Chondrocyte (in vitro differentiated cells): ENCODE measurements at regions not wholly inside any gene's neighbourhood (a gene's known extent, or its start where the extent isn't known, plus 50 kb on each side); places are given as distances from the start of the nearest gene placed in this dataset.

Experiments
- DNase-seq: peaks from one replicate; pipeline ENCODE4 v3.0.0; 2021; ENCODE audit warnings: mixed read lengths, low spot score
- H3K27ac Mint-ChIP-seq: one replicate; pipeline ENCODE4 v1.8.0; 2021; ENCODE audit warnings: mild to moderate bottlenecking, moderate library complexity, mixed read lengths; ENCODE audit not compliant: unreplicated experiment
- H3K27me3 Mint-ChIP-seq: 2 replicates; pipeline ENCODE4 v1.8.0; 2021; ENCODE audit warnings: low read depth, mixed read lengths
- H3K36me3 Mint-ChIP-seq: 2 replicates; pipeline ENCODE4 v1.8.0; 2021; ENCODE audit warnings: low read depth, mixed read lengths
- H3K4me1 Mint-ChIP-seq: 2 replicates; pipeline ENCODE4 v1.8.0; 2021; ENCODE audit warnings: low read depth, mild to moderate bottlenecking, mixed read lengths
- H3K4me3 Mint-ChIP-seq: one replicate; pipeline ENCODE4 v1.8.0; 2021; ENCODE audit warnings: mild to moderate bottlenecking, moderate library complexity, mixed read lengths; ENCODE audit not compliant: unreplicated experiment
- H3K9me3 Mint-ChIP-seq: 2 replicates; pipeline ENCODE4 v1.8.0; 2021; ENCODE audit warnings: low read depth, mixed read lengths
- TF ChIP-seq, protein P1 (sequence below): fragments of 200-600 bp; sonication (generic); IDR thresholded peaks from 2 replicates; pipeline ENCODE4 v1.5.0; 2021; ENCODE audit warnings: antibody characterized with exemption, mild to moderate bottlenecking, moderate library complexity

DNA sequence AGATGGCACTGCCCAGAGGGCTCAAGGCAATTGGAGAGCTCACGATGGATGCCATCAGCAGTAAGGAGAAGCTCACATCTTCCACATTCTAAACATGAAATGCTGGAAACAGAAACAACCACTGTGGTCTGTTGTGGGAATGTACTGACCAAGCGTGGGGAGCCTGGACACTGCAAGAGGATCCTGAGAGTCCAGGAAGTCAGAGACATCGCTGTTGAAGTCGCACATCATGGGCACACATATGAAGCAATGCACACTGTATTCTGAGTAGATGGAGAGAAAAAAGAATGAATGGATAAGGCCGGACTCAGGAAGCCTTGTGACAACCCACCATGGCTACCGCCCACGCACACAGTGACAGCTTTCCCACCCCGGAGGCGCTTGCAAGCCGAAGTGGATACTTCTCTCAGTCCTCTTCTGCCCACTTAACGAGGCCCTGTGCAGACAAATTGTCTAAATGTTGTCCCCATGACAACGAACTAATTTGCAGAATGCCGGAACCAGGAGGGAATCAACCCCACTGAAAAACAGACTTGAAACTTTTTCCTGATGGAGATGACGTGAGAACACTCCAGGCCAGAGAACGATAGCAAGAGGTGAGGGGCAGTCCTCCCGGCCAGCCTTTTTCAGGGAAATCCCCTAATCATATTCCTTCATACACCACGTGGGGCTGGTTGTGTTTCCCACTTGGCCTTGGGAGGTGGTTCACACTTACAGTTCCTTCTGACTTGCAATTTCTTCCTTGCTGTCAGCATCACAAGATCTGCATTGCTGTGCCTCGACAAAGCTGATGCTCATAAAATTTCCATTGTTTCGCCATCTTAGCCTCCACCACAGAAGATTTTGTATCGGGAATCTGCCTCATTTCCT is 109.6 kb upstream of the SERP2 start:
- Mint-ChIP-seq H3K9me3 (no peaks in the 10 kb centered on the region), H3K4me1 (peaks cover 46% of the 10 kb centered on the region), H3K27ac (no peak overlapping the region), H3K36me3 (no peaks in the 10 kb centered on the region), H3K27me3 (no peaks in the 10 kb centered on the region), H3K4me3 (no peak overlapping the region)
- TF ChIP-seq, protein P1, sequence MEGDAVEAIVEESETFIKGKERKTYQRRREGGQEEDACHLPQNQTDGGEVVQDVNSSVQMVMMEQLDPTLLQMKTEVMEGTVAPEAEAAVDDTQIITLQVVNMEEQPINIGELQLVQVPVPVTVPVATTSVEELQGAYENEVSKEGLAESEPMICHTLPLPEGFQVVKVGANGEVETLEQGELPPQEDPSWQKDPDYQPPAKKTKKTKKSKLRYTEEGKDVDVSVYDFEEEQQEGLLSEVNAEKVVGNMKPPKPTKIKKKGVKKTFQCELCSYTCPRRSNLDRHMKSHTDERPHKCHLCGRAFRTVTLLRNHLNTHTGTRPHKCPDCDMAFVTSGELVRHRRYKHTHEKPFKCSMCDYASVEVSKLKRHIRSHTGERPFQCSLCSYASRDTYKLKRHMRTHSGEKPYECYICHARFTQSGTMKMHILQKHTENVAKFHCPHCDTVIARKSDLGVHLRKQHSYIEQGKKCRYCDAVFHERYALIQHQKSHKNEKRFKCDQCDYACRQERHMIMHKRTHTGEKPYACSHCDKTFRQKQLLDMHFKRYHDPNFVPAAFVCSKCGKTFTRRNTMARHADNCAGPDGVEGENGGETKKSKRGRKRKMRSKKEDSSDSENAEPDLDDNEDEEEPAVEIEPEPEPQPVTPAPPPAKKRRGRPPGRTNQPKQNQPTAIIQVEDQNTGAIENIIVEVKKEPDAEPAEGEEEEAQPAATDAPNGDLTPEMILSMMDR, result no peak
- no peak for DNase-seq

DNA sequence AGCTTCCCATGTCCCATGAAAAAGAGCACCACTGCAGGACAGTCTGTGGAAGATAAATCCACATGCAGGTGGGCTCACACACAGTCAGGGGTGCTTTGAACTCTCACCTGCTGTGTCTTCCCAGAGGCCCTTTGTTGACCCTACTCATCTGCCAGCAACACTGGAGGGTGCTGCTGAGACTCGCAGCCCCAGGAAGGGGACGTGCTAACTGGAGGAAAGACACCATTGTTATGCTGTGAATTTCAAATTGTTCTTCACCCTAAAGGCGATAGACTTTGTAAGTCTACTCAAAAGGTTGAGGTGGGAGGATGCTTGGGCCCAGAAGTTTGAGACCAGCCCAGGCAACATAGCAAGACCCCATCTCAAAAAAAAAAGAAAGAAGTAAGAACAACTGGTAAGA is 107.3 kb upstream of the SERP2 start:
- Mint-ChIP-seq H3K27me3 (no peaks in the 10 kb centered on the region), H3K27ac (no peak overlapping the region), H3K4me1 (peaks cover 51% of the 10 kb centered on the region), H3K36me3 (no peaks in the 10 kb centered on the region), H3K9me3 (no peaks in the 10 kb centered on the region), H3K4me3 (no peak overlapping the region)
- TF ChIP-seq, protein P1, result no peak
- DNase-seq, result no peak

- Mint-ChIP-seq H3K27ac (no peak overlapping the region), H3K4me3 (no peak overlapping the region), H3K9me3 (no peaks in the 10 kb centered on the region), H3K4me1 (peaks cover 55% of the 10 kb centered on the region), H3K36me3 (no peaks in the 10 kb centered on the region), H3K27me3 (no peaks in the 10 kb centered on the region)
- TF ChIP-seq, protein P1, result no peak
- DNase-seq, result no peak
Observed at GRCh38 chr13:44266772-44267171, 106.9 kb upstream of the SERP2 start.

- Mint-ChIP-seq H3K36me3 (no peaks in the 10 kb centered on the region), H3K27me3 (no peaks in the 10 kb centered on the region), H3K9me3 (no peaks in the 10 kb centered on the region), H3K4me1 (peaks cover 60% of the 10 kb centered on the region), H3K4me3 (no peak overlapping the region), H3K27ac (no peak overlapping the region)
- no peak for DNase-seq
- TF ChIP-seq, protein P1, result no peak
Observed at GRCh38 chr13:44267203-44267602, 106.4 kb upstream of the SERP2 start.

DNA sequence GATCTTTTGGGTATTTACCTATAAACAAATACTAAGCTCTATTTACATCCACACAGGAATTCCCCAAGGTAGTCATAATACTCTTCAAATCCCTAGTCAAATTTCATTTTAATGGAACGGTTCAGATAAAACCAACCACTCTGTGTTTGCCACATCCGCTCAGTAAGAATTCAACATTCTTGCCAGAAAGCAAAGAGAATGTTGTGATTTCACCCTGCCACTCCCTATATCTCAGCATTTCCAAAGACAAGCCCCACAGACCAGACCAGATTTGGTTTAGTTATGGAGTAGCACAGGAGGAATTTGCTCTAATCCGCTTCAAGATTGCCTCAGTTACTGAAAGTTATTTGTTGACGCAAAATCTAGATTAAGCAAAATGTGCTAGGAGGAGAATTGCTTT is 105.6 kb upstream of the SERP2 start:
- no peak overlapping the region for H3K4me3 Mint-ChIP-seq
- H3K4me1 Mint-ChIP-seq, result peaks cover 66% of the 10 kb centered on the region
- no peaks in the 10 kb centered on the region for H3K27me3 Mint-ChIP-seq
- no peak for DNase-seq
- no peaks in the 10 kb centered on the region for H3K9me3 Mint-ChIP-seq
- H3K27ac Mint-ChIP-seq, result peak overlapping the region; percentile 65
- TF ChIP-seq, protein P1, result no peak
- H3K36me3 Mint-ChIP-seq, result no peaks in the 10 kb centered on the region
